ENCODE measurements at regions not wholly inside any gene's neighbourhood (a gene's known extent, or its start where the extent isn't known, plus 50 kb on each side); places are given as distances from the start of the nearest gene placed in this dataset.

DNA sequence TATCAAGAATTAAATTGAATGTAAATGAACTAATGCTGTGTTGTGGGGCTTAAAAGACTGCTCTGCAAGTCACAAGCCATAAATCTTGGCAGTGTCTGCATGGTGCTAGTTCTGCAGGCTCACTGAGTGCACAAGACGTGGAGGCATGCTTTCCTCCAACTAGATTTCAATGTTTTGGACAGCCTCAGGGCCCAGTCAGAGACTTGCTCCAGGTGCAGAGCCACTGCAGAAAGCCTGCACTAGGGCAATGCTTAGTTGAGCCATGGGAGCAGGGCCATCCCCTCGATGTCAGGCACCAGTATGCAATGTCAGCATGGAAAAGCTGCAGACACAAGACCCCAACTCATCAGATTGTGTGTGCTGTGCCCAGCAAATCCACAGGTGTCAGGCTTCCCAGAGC is 234.5 kb upstream of the CDIN1 start:
- Histone ChIP-seq H3K36me3 (no peaks in the 10 kb centered on the region), H3K27ac (replicated peaks in 1 of 4) (no peak overlapping the region), H3K27me3 (no peaks in the 10 kb centered on the region), H3K4me3 (no peak overlapping the region), H3K9me3 (no peaks in the 10 kb centered on the region), H3K4me1 (peaks cover 0 to 9% (median 0%) of the 10 kb centered on the region in 4 donors)
- TF ChIP-seq EP300 (IDR thresholded peaks at IDR 0.05), result no peak
- TF ChIP-seq, protein P1, sequence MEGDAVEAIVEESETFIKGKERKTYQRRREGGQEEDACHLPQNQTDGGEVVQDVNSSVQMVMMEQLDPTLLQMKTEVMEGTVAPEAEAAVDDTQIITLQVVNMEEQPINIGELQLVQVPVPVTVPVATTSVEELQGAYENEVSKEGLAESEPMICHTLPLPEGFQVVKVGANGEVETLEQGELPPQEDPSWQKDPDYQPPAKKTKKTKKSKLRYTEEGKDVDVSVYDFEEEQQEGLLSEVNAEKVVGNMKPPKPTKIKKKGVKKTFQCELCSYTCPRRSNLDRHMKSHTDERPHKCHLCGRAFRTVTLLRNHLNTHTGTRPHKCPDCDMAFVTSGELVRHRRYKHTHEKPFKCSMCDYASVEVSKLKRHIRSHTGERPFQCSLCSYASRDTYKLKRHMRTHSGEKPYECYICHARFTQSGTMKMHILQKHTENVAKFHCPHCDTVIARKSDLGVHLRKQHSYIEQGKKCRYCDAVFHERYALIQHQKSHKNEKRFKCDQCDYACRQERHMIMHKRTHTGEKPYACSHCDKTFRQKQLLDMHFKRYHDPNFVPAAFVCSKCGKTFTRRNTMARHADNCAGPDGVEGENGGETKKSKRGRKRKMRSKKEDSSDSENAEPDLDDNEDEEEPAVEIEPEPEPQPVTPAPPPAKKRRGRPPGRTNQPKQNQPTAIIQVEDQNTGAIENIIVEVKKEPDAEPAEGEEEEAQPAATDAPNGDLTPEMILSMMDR (IDR thresholded peaks at IDR 0.05), result no peak
- TF ChIP-seq POLR2A (IDR thresholded peaks at IDR 0.05; ENCODE audit: low read depth), result no peak
- TF ChIP-seq POLR2AphosphoS5 (IDR thresholded peaks at IDR 0.05), result no peak
- 88% methylated on average over 2 of the region's 2 CpGs for WGBS
- intact Hi-C loops (cut with DNase I), result no loop called here
- no peak for DNase-seq (ENCODE audit: extremely low spot score)

DNA sequence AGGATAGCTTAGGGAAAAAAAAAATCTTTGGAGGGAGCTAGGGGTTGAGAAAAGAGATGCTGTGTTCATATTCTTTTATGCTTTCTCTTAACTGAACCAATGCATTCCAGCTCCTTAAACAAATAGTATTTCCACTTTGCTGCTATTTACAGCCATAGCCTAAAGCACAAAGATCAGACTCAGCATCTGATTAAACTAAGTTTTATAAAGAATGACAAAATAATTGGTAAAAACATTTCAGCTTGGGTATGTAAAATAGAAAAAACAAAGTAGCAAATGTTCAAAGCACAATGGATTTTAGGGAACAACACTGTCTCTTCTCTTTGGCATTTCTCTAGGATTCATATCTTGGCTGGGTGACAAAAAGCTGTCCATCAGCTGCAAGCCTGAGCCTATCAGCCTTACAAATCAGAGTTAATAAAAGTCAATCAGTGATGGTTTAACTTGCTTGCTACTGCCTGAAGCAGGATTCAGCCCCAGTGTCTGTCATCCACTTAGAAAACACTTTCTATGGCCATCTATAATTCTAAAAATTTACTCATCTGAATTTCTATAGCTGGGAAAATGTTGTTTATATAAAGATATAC is 232.1 kb upstream of the CDIN1 start:
- no peak overlapping the region for H3K27ac ChIP-seq (replicated peaks in 1 of 4)
- H3K9me3 ChIP-seq, result no peaks in the 10 kb centered on the region
- intact Hi-C loops (cut with DNase I), result no loop called here
- H3K27me3 ChIP-seq, result no peaks in the 10 kb centered on the region
- TF ChIP-seq POLR2AphosphoS5 (IDR thresholded peaks at IDR 0.05), result no peak
- H3K36me3 ChIP-seq, result no peaks in the 10 kb centered on the region
- H3K4me1 ChIP-seq, result peaks cover 0 to 9% (median 0%) of the 10 kb centered on the region in 4 donors
- DNase-seq (ENCODE audit: extremely low spot score), result no peak
- H3K4me3 ChIP-seq, result no peak overlapping the region

DNA sequence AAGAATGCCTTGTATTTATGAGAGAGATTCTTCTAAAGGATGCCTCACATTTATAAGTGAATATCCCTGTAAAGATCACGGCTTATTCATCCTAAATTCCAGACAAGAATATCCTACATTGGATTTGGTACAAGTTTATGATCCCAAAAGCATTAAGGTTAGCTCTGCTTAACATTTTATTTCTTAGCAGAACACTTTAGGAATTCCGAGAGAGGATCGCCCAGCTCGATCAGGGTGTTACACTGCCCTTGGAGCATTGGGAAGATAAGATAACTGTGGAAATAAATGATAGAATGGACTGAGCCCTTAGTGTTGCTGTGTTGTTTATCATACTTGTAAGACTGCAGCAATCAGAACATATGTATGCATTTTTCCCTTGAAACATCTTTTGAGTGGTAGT is 223.0 kb upstream of the CDIN1 start:
- Histone ChIP-seq H3K27ac (replicated peaks in 1 of 4) (peak overlapping the region; percentile 59 to 68 (median 62)), H3K27me3 (no peaks in the 10 kb centered on the region), H3K4me1 (peaks cover 16 to 33% (median 23%) of the 10 kb centered on the region in 4 donors), H3K9me3 (no peaks in the 10 kb centered on the region), H3K36me3 (no peaks in the 10 kb centered on the region), H3K4me3 (no peak overlapping the region)
- intact Hi-C loops (cut with DNase I), result no loop called here
- DNase-seq (ENCODE audit: extremely low spot score), result no peak
- TF ChIP-seq, protein P1 (IDR thresholded peaks at IDR 0.05), result no peak
- TF ChIP-seq EP300 (IDR thresholded peaks at IDR 0.05) (no peak), POLR2AphosphoS5 (IDR thresholded peaks at IDR 0.05) (no peak), POLR2A (IDR thresholded peaks at IDR 0.05; ENCODE audit: low read depth) (no peak)
- WGBS, result 44% methylated on average over 4 of the region's 4 CpGs

DNA sequence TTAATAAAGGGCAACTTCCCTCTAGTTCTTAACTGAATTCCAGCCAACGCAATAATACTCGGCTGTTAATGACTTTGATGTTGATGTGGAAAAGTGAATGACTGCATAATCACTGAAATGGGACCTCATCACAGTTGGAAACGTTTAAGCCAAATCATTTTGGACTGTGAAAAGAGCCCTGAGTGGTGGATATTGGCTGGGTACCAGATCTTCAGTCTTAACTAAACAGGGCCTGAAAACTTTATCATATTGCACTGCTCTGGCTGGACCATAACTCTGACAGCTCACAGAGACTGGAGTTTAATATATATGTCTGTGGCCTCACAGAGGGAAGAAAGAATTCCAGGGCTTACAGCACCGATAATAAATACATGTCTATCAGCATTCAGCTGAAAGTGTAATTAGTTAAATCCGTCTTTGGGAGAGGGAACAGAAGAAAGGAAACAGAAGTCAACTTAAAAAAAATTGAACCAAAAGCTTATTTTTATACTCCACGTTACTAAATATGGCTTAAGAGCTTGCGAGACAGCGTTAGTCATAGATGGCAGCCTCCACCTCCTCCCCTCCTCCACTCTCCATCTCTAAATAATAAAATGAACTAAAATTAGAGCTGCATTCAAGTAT is 222.3 kb upstream of the CDIN1 start:
- H3K27ac ChIP-seq (replicated peaks in 1 of 4), result peak overlapping the region; percentile 59 to 68 (median 62)
- no peaks in the 10 kb centered on the region for H3K9me3 ChIP-seq
- WGBS, result 4% methylated on average over 8 of the region's 8 CpGs

DNA sequence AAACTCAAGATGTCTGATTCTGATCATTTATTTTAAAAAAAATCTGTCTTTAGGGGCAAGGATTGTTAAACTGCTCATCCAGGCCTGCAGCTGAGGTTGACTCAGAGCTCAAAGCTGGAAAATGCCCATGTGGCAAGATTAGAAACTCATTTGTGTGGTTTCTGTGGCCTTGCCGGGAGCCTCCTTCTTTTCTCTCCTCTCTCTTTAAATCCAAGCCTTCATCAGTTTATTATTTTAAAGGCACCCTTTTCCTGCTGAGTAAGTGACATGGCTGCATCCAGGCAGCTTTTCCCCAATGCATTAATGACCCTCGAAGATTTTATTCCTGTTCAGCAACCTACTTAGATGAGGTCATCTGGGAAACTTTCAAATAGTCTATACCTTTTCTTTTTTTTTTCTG is 221.3 kb upstream of the CDIN1 start:
- DNase-seq (ENCODE audit: extremely low spot score), result no peak
- Histone ChIP-seq H3K27me3 (no peaks in the 10 kb centered on the region), H3K36me3 (no peaks in the 10 kb centered on the region), H3K9me3 (no peaks in the 10 kb centered on the region), H3K4me1 (peaks cover 16 to 43% (median 23%) of the 10 kb centered on the region in 4 donors), H3K27ac (replicated peaks in 1 of 4) (peak overlapping the region; percentile 59 to 68 (median 62)), H3K4me3 (no peak overlapping the region)
- WGBS, result 18% methylated on average over 2 of the region's 2 CpGs
- TF ChIP-seq POLR2AphosphoS5 (IDR thresholded peaks at IDR 0.05) (no peak), POLR2A (IDR thresholded peaks at IDR 0.05; ENCODE audit: low read depth) (no peak), EP300 (IDR thresholded peaks at IDR 0.05) (no peak)
- TF ChIP-seq, protein P1 (IDR thresholded peaks at IDR 0.05), result no peak
- intact Hi-C loops (cut with DNase I), result no loop called here

More for the DNA sequence above, 222.3 kb upstream of the CDIN1 start:
- intact Hi-C loops (cut with DNase I), result no loop called here
- DNase-seq (ENCODE audit: extremely low spot score), result no peak
- no peak overlapping the region for H3K4me3 ChIP-seq
- TF ChIP-seq, protein P1 (IDR thresholded peaks at IDR 0.05), result no peak
- no peak for TF ChIP-seq EP300 (IDR thresholded peaks at IDR 0.05)
- TF ChIP-seq POLR2A (IDR thresholded peaks at IDR 0.05; ENCODE audit: low read depth), result no peak
- no peak for TF ChIP-seq POLR2AphosphoS5 (IDR thresholded peaks at IDR 0.05)
- no peaks in the 10 kb centered on the region for H3K27me3 ChIP-seq
- H3K4me1 ChIP-seq, result peaks cover 16 to 33% (median 23%) of the 10 kb centered on the region in 4 donors
- H3K36me3 ChIP-seq, result no peaks in the 10 kb centered on the region

All from esophagus muscularis mucosa (tissue), 4 donors.